OCI-LY7 (cell line): ENCODE measurements at regions not wholly inside any gene's neighbourhood (a gene's known extent, or its start where the extent isn't known, plus 50 kb on each side); places are given as distances from the start of the nearest gene placed in this dataset.

ENCODE experiments used
- BruUV-seq: library from RNA; stranded (reverse); fragments of 400-500 nt; replicated peaks from 2 replicates; lab custom pipeline; 2021; lab: Mats Ljungman, UMichigan
- CTCF ChIA-PET: fragments of 300-600 bp; sonication (Branson Sonifier 250); formaldehyde crosslinking; loops from one replicate; lab custom pipeline; 2022; ENCODE audit warnings: antibody characterized with exemption; ENCODE audit not compliant: unreplicated experiment; lab: Charles Lee
- POLR2A ChIA-PET: fragments of 300-600 bp; sonication (Branson Sonifier 250); formaldehyde crosslinking; loops from one replicate; lab custom pipeline; 2022; ENCODE audit warnings: antibody characterized with exemption; lab: Charles Lee
- DNase-seq: peaks from one replicate; pipeline ENCODE4 v3.0.0-alpha.2; 2015; ENCODE audit warnings: low spot score
- H2AFZ ChIP-seq: fragments of 200-600 bp; sonication (generic), shearing (Covaris generic); 2 replicates; pipeline ENCODE4 v1.6.1; 2014; ENCODE audit warnings: mild to moderate bottlenecking, antibody characterized with exemption, low read length, moderate library complexity
- H3K27ac ChIP-seq: fragments of 200-600 bp; sonication (generic); 2 replicates; pipeline ENCODE4 v1.5.1; 2014; ENCODE audit warnings: mixed run types, low read depth, mild to moderate bottlenecking, moderate library complexity, low read length, inconsistent platforms; ENCODE audit not compliant: poor library complexity, severe bottlenecking
- H3K36me3 ChIP-seq: fragments of 200-600 bp; sonication (generic); 2 replicates; pipeline ENCODE4 v1.6.1; 2014; ENCODE audit warnings: mild to moderate bottlenecking, antibody characterized with exemption, low read length, moderate library complexity, mixed read lengths; ENCODE audit not compliant: insufficient read depth
- H3K4me1 ChIP-seq: fragments of 200-600 bp; sonication (generic); 2 replicates; pipeline ENCODE4 v1.5.1; 2014; ENCODE audit warnings: mild to moderate bottlenecking, low read length; ENCODE audit not compliant: insufficient read depth, poor library complexity, severe bottlenecking
- H3K4me2 ChIP-seq: fragments of 200-600 bp; sonication (generic); 2 replicates; pipeline ENCODE4 v1.6.1; 2014; ENCODE audit warnings: mild to moderate bottlenecking, low read length
- H3K4me3 ChIP-seq: fragments of 200-600 bp; sonication (generic); 2 replicates; pipeline ENCODE4 v1.5.1; 2014; ENCODE audit warnings: mild to moderate bottlenecking, low read depth, low read length; ENCODE audit not compliant: poor library complexity, severe bottlenecking
- H3K79me2 ChIP-seq: fragments of 200-600 bp; sonication (generic); 2 replicates; pipeline ENCODE4 v1.6.1; 2016; ENCODE audit warnings: low read depth, mild to moderate bottlenecking, low read length, moderate library complexity, mixed read lengths; ENCODE audit not compliant: insufficient read depth
- H3K9me2 ChIP-seq: fragments of 200-600 bp; sonication (generic); 2 replicates; pipeline ENCODE4 v1.6.1; 2016; ENCODE audit warnings: mild to moderate bottlenecking, low read length, mixed read lengths; ENCODE audit not compliant: insufficient read depth
- H3K9me3 ChIP-seq: fragments of 200-600 bp; sonication (generic); 2 replicates; pipeline ENCODE4 v1.6.1; 2014; ENCODE audit warnings: mild to moderate bottlenecking, mixed run types, low read length, mixed read lengths
- H4K20me1 ChIP-seq: fragments of 200-600 bp; sonication (generic); 2 replicates; pipeline ENCODE4 v1.6.1; 2014; ENCODE audit warnings: mild to moderate bottlenecking, antibody characterized with exemption, low read length, moderate library complexity, mixed read lengths; ENCODE audit not compliant: insufficient read depth
- CTCF ChIP-seq: fragments of 200-600 bp; sonication (generic); conservative IDR thresholded peaks from 2 replicates; pipeline ENCODE4 v1.5.1; 2014; ENCODE audit warnings: mild to moderate bottlenecking, antibody characterized with exemption, low read length, moderate library complexity, mixed read lengths
- EZH2phosphoT487 ChIP-seq: fragments of 200-600 bp; sonication (generic); IDR thresholded peaks from 2 replicates; pipeline ENCODE4 v1.6.1; 2018; ENCODE audit warnings: low read depth, borderline replicate concordance, mild to moderate bottlenecking, mixed run types, antibody characterized with exemption, low read length, moderate library complexity, mixed read lengths
- intact Hi-C: fragments of 100-400 bp; cut with micrococcal nuclease; formaldehyde crosslinking; loops from one replicate; pipeline ENCODE4 v1.10.0; 2022; ENCODE audit not compliant: unreplicated experiment

- intact Hi-C loops, result no loop called here
- H3K27ac ChIP-seq, result peak overlapping the region; percentile 55
- no peaks in the 10 kb centered on the region for H3K79me2 ChIP-seq
- TF ChIP-seq EZH2phosphoT487 (no peak), CTCF (no peak; the same call in 1 of the 2 replicates)
- no peaks in the 10 kb centered on the region for H4K20me1 ChIP-seq
- CTCF ChIA-PET, result no interaction called here
- BruUV-seq, result no TSS peak
- peaks cover 34% of the 10 kb centered on the region for H3K36me3 ChIP-seq
- H3K9me2 ChIP-seq, result no peaks in the 10 kb centered on the region
- H2AFZ ChIP-seq, result peak overlapping the region; percentile 91; the same call in 1 of the 2 replicates
- 0 out of 2 replicates have a peak overlapping the region, but pooled peaks have one; percentile 7 for H3K4me2 ChIP-seq
- POLR2A ChIA-PET, result interaction anchor here (0.5 kb wide), 1 partner anchor 21 kb away, joined by 4 read pairs; no protein-coding TSS in a partner anchor
- DNase-seq, result no peak
- no peak overlapping the region for H3K4me3 ChIP-seq
- H3K9me3 ChIP-seq, result peaks cover 25% of the 10 kb centered on the region
- H3K4me1 ChIP-seq, result peaks cover 69% of the 10 kb centered on the region
These were observed 102.2 kb upstream of the TARS1 start for GRCh38 chr5:33338336-33339110.

DNA sequence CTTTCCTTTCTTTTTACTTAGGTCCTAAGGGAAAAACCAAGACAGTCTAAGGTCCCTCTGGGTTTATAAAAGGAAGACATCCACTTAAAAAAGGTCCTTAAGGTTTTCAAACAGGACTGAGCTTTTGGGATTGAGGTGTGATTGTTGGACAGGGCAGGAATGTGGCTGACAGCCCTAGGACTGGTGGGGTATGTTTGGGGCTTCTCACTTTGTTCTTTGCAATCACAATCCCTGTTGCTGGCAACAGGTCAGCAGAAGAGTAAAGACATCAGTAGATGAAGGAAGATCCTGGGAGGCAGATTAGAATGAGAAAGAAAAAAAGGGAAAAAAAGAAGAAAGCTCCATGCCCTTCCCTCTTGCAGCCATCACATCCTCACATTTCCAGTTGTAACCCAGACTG lies 101.4 kb upstream of the TARS1 start:
- peaks cover 30% of the 10 kb centered on the region for H3K36me3 ChIP-seq
- BruUV-seq, result no TSS peak
- H3K4me3 ChIP-seq, result no peak overlapping the region
- peak overlapping the region; percentile 91; the same call in 1 of the 2 replicates for H2AFZ ChIP-seq
- H3K9me3 ChIP-seq, result peaks cover 23% of the 10 kb centered on the region
- DNase-seq, result no peak
- H3K9me2 ChIP-seq, result no peaks in the 10 kb centered on the region
- H4K20me1 ChIP-seq, result no peaks in the 10 kb centered on the region
- peaks cover 61% of the 10 kb centered on the region for H3K4me1 ChIP-seq
- ChIA-PET POLR2A (interaction anchor here (0.5 kb wide), 1 partner anchor 20 kb away, joined by 4 read pairs; no protein-coding TSS in a partner anchor), CTCF (no interaction called here)
- H3K4me2 ChIP-seq, result no peak overlapping the region
- H3K79me2 ChIP-seq, result no peaks in the 10 kb centered on the region
- H3K27ac ChIP-seq, result no peak overlapping the region
- no peak for TF ChIP-seq CTCF
- no peak for TF ChIP-seq EZH2phosphoT487
- intact Hi-C loops, result no loop called here

DNA sequence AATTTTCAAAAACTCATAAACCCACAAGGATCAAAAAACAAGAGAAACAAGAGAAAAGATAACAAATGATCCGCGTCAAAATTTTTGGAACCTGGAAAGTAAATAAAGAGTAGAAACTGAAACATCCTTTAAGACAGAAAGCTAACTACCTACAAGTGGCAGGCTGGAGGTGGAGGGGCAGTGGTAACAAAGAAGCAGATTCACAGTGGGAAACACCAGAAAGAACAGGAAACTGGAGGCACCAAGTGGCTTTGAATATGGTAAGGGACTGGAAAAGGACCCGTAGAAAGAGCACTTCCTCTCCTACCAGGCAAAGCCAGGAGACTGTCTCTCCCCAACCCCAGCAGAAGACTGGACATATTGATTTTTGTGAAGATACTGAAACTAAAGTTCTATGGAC lies 100.6 kb upstream of the TARS1 start:
- CTCF ChIA-PET, result no interaction called here
- Histone ChIP-seq H3K9me2 (no peaks in the 10 kb centered on the region), H4K20me1 (no peaks in the 10 kb centered on the region), H3K4me1 (peaks cover 56% of the 10 kb centered on the region), H3K79me2 (no peaks in the 10 kb centered on the region), H3K4me3 (no peak overlapping the region), H3K27ac (no peak overlapping the region), H3K9me3 (peaks cover 15% of the 10 kb centered on the region), H3K36me3 (peaks cover 22% of the 10 kb centered on the region), H2AFZ (peak overlapping the region; percentile 91; the same call in 1 of the 2 replicates), H3K4me2 (peak overlapping the region; percentile 6; the same call in 1 of the 2 replicates)
- POLR2A ChIA-PET, result no interaction called here
- intact Hi-C loops, result no loop called here
- DNase-seq, result no peak
- no peak for TF ChIP-seq CTCF
- TF ChIP-seq EZH2phosphoT487, result no peak
- BruUV-seq, result no TSS peak
